WTC11 (cell line): ENCODE measurements at regions not wholly inside any gene's neighbourhood (a gene's known extent, or its start where the extent isn't known, plus 50 kb on each side); places are given as distances from the start of the nearest gene placed in this dataset.

Experiments
- ATAC-seq: fragments of 200-7000 bp; cut with Tn5 transposase; 2 replicates; pipeline ENCODE4 v1.10.0; 2021; ENCODE audit warnings: mild to moderate bottlenecking, moderate library complexity
- CTCF ChIA-PET: fragments of 300-600 bp; sonication (Branson Sonifier 250); formaldehyde crosslinking; loops from one replicate; lab custom pipeline; 2021; ENCODE audit warnings: antibody characterized with exemption; lab: Charles Lee
- POLR2A ChIA-PET: fragments of 350-600 bp; sonication (Branson Sonifier 250); formaldehyde crosslinking; loops from one replicate; lab custom pipeline; 2021; ENCODE audit warnings: antibody characterized with exemption; lab: Charles Lee
- DNase-seq: peaks from one replicate; pipeline ENCODE4 v3.0.0; 2021; ENCODE audit warnings: low spot score
- H3K27ac Mint-ChIP-seq: 2 replicates; pipeline ENCODE4 v1.8.0; 2021; ENCODE audit warnings: mixed read lengths
- H3K27me3 Mint-ChIP-seq: 2 replicates; pipeline ENCODE4 v1.8.0; 2021; ENCODE audit warnings: low read depth, mild to moderate bottlenecking, moderate library complexity, mixed read lengths
- H3K36me3 Mint-ChIP-seq: 2 replicates; pipeline ENCODE4 v1.8.0; 2021; ENCODE audit warnings: mixed read lengths
- H3K4me1 Mint-ChIP-seq: 2 replicates; pipeline ENCODE4 v1.8.0; 2022; ENCODE audit warnings: mixed read lengths
- H3K4me3 Mint-ChIP-seq: 2 replicates; pipeline ENCODE4 v1.8.0; 2021; ENCODE audit warnings: mild to moderate bottlenecking, moderate library complexity, mixed read lengths
- H3K9me3 Mint-ChIP-seq: 2 replicates; pipeline ENCODE4 v1.8.0; 2021; ENCODE audit warnings: mixed read lengths
- FOXJ3 ChIP-seq: sonication (generic); formaldehyde crosslinking; IDR thresholded peaks from 2 replicates; pipeline ENCODE4 v1.9.0; 2021; ENCODE audit warnings: missing genetic modification reagents, mild to moderate bottlenecking, borderline replicate concordance
- FOXK1 ChIP-seq: sonication (generic); formaldehyde crosslinking; IDR thresholded peaks from 2 replicates; pipeline ENCODE4 v1.8.0; 2022; ENCODE audit warnings: mild to moderate bottlenecking, moderate library complexity, missing genetic modification reagents
- GTF2I ChIP-seq: fragments of 250-450 bp; sonication (Bioruptor Pico); conservative IDR thresholded peaks from 2 replicates; pipeline ENCODE4 v1.4.0; 2021; ENCODE audit warnings: mild to moderate bottlenecking
- HMGA2 ChIP-seq: fragments of 250-450 bp; sonication (Bioruptor Pico); IDR thresholded peaks from 2 replicates; pipeline ENCODE4 v1.4.0; 2021; ENCODE audit warnings: mild to moderate bottlenecking, moderate library complexity
- PRRX2 ChIP-seq: fragments of 250-450 bp; sonication (Bioruptor Pico); IDR thresholded peaks from 2 replicates; pipeline ENCODE4 v1.8.0; 2021; ENCODE audit warnings: mild to moderate bottlenecking
- RELA ChIP-seq: sonication (generic); formaldehyde crosslinking; IDR thresholded peaks from 2 replicates; pipeline ENCODE4 v1.8.1; 2022; ENCODE audit warnings: missing genetic modification reagents, mild to moderate bottlenecking, borderline replicate concordance
- TEAD4 ChIP-seq: sonication (generic); formaldehyde crosslinking; IDR thresholded peaks from 2 replicates; pipeline ENCODE4 v1.8.0; 2022; ENCODE audit warnings: mild to moderate bottlenecking, missing genetic modification reagents
- TP53 ChIP-seq: sonication (generic); formaldehyde crosslinking; IDR thresholded peaks from 2 replicates; pipeline ENCODE4 v1.8.1; 2023; ENCODE audit warnings: mild to moderate bottlenecking, missing genetic modification reagents
- ZNF219 ChIP-seq: sonication (generic); formaldehyde crosslinking; IDR thresholded peaks from 2 replicates; pipeline ENCODE4 v1.8.0; 2023; ENCODE audit warnings: missing genetic modification reagents, mild to moderate bottlenecking, borderline replicate concordance
- ZNF671 ChIP-seq: fragments of 250-450 bp; sonication (Bioruptor Pico); IDR thresholded peaks from 2 replicates; pipeline ENCODE4 v1.8.0; 2021; ENCODE audit warnings: mild to moderate bottlenecking
- TF ChIP-seq, protein P1 (sequence below): fragments of 200-600 bp; IDR thresholded peaks from 2 replicates; pipeline ENCODE4 v1.8.0; 2022; ENCODE audit warnings: antibody characterized with exemption
- TF ChIP-seq, protein P2 (sequence below): fragments of 250-450 bp; sonication (Bioruptor Pico); IDR thresholded peaks from 2 replicates; pipeline ENCODE4 v1.9.0; 2021; ENCODE audit warnings: mild to moderate bottlenecking
- TF ChIP-seq, protein P3 (sequence below): sonication (generic); formaldehyde crosslinking; IDR thresholded peaks from 2 replicates; pipeline ENCODE4 v1.8.0; 2023; ENCODE audit warnings: missing genetic modification reagents, mild to moderate bottlenecking, borderline replicate concordance
- TF ChIP-seq, protein P4 (sequence below): sonication (generic); formaldehyde crosslinking; IDR thresholded peaks from 2 replicates; pipeline ENCODE4 v1.8.1; 2022; ENCODE audit warnings: mild to moderate bottlenecking, missing genetic modification reagents, moderate library complexity, borderline replicate concordance

DNA sequence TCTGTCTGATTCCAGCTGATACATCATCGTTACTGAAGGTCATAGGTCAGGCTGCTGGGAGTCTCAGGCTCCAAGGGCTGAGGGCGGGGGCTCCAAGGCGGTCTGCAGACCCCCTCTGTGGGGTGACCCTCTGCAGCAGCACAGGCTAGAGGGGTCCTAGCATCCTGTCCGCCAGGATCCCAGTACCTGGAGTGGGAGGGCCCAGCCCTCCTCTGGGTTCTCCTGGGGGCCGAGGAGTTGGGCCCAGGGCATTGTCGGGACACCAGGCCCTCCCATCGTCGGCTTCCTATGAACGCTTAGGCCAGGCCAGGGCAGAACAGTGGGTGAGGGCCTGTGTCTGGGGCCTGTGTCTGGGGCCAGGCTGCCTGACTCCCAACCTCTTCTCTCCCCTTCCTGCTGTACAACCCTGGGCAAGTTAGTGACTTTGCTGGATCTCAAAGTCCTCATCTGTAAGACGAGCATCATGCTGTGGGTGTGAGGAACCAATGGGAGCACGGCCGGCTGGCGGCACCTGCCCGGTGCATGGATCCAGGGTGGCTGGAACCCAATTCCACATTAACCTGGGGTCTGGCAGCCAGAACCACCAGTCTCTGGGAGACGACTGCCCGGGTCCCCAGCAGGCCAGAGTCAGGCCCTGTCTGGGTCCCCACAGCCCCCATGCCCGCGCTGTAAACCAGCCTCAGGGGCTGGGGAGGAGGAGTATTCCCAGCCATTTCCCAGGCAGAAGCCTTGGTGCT is 56.2 kb upstream of the COL18A1 start:
- ChIA-PET POLR2A (no interaction called here), CTCF (interaction anchor here (1.9 kb wide), 1 partner anchor 38 kb away, joined by 7 read pairs; no protein-coding TSS in a partner anchor)
- peaks cover 9% of the 10 kb centered on the region for H3K27me3 Mint-ChIP-seq

More for the DNA sequence above, 56.2 kb upstream of the COL18A1 start:
- peaks cover 6% of the 10 kb centered on the region for H3K9me3 Mint-ChIP-seq
- ATAC-seq (no peak), DNase-seq (no peak)
- TF ChIP-seq, protein P1, sequence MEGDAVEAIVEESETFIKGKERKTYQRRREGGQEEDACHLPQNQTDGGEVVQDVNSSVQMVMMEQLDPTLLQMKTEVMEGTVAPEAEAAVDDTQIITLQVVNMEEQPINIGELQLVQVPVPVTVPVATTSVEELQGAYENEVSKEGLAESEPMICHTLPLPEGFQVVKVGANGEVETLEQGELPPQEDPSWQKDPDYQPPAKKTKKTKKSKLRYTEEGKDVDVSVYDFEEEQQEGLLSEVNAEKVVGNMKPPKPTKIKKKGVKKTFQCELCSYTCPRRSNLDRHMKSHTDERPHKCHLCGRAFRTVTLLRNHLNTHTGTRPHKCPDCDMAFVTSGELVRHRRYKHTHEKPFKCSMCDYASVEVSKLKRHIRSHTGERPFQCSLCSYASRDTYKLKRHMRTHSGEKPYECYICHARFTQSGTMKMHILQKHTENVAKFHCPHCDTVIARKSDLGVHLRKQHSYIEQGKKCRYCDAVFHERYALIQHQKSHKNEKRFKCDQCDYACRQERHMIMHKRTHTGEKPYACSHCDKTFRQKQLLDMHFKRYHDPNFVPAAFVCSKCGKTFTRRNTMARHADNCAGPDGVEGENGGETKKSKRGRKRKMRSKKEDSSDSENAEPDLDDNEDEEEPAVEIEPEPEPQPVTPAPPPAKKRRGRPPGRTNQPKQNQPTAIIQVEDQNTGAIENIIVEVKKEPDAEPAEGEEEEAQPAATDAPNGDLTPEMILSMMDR = no peak
- TF ChIP-seq, protein P2, sequence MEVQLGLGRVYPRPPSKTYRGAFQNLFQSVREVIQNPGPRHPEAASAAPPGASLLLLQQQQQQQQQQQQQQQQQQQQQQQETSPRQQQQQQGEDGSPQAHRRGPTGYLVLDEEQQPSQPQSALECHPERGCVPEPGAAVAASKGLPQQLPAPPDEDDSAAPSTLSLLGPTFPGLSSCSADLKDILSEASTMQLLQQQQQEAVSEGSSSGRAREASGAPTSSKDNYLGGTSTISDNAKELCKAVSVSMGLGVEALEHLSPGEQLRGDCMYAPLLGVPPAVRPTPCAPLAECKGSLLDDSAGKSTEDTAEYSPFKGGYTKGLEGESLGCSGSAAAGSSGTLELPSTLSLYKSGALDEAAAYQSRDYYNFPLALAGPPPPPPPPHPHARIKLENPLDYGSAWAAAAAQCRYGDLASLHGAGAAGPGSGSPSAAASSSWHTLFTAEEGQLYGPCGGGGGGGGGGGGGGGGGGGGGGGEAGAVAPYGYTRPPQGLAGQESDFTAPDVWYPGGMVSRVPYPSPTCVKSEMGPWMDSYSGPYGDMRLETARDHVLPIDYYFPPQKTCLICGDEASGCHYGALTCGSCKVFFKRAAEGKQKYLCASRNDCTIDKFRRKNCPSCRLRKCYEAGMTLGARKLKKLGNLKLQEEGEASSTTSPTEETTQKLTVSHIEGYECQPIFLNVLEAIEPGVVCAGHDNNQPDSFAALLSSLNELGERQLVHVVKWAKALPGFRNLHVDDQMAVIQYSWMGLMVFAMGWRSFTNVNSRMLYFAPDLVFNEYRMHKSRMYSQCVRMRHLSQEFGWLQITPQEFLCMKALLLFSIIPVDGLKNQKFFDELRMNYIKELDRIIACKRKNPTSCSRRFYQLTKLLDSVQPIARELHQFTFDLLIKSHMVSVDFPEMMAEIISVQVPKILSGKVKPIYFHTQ = no peak
- TF ChIP-seq ZNF671 (no peak), PRRX2 (CRISPR knock-in tag) (no peak), HMGA2 (CRISPR knock-in tag) (no peak), TEAD4 (CRISPR knock-in tag) (no peak), TP53 (CRISPR knock-in tag) (no peak), FOXK1 (CRISPR knock-in tag) (no peak), RELA (CRISPR knock-in tag) (no peak), FOXJ3 (no peak), ZNF219 (CRISPR knock-in tag) (no peak), GTF2I (CRISPR knock-in tag) (no peak)
- TF ChIP-seq, protein P3, sequence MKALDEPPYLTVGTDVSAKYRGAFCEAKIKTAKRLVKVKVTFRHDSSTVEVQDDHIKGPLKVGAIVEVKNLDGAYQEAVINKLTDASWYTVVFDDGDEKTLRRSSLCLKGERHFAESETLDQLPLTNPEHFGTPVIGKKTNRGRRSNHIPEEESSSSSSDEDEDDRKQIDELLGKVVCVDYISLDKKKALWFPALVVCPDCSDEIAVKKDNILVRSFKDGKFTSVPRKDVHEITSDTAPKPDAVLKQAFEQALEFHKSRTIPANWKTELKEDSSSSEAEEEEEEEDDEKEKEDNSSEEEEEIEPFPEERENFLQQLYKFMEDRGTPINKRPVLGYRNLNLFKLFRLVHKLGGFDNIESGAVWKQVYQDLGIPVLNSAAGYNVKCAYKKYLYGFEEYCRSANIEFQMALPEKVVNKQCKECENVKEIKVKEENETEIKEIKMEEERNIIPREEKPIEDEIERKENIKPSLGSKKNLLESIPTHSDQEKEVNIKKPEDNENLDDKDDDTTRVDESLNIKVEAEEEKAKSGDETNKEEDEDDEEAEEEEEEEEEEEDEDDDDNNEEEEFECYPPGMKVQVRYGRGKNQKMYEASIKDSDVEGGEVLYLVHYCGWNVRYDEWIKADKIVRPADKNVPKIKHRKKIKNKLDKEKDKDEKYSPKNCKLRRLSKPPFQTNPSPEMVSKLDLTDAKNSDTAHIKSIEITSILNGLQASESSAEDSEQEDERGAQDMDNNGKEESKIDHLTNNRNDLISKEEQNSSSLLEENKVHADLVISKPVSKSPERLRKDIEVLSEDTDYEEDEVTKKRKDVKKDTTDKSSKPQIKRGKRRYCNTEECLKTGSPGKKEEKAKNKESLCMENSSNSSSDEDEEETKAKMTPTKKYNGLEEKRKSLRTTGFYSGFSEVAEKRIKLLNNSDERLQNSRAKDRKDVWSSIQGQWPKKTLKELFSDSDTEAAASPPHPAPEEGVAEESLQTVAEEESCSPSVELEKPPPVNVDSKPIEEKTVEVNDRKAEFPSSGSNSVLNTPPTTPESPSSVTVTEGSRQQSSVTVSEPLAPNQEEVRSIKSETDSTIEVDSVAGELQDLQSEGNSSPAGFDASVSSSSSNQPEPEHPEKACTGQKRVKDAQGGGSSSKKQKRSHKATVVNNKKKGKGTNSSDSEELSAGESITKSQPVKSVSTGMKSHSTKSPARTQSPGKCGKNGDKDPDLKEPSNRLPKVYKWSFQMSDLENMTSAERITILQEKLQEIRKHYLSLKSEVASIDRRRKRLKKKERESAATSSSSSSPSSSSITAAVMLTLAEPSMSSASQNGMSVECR (CRISPR knock-in tag) = no peak
- TF ChIP-seq, protein P4, sequence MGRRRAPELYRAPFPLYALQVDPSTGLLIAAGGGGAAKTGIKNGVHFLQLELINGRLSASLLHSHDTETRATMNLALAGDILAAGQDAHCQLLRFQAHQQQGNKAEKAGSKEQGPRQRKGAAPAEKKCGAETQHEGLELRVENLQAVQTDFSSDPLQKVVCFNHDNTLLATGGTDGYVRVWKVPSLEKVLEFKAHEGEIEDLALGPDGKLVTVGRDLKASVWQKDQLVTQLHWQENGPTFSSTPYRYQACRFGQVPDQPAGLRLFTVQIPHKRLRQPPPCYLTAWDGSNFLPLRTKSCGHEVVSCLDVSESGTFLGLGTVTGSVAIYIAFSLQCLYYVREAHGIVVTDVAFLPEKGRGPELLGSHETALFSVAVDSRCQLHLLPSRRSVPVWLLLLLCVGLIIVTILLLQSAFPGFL = no peak
- H3K36me3 Mint-ChIP-seq = no peaks in the 10 kb centered on the region
- no peak overlapping the region for H3K4me3 Mint-ChIP-seq
- no peak overlapping the region for H3K27ac Mint-ChIP-seq
- no peaks in the 10 kb centered on the region for H3K4me1 Mint-ChIP-seq
